Naive B cell (primary cell): ENCODE measurements at regions not wholly inside any gene's neighbourhood (a gene's known extent, or its start where the extent isn't known, plus 50 kb on each side); places are given as distances from the start of the nearest gene placed in this dataset.
"Not testable (repeated sequence)": the region's sequence is repeated elsewhere in the genome, so short reads cannot be mapped to it uniquely, and the experiment has no call there.

ENCODE experiments used
- ATAC-seq, 2 donors: fragments of 150-1000 bp; cut with Tn5 transposase; 2 replicates each; pipeline ENCODE4 v1.10.0; 2021; ENCODE audit warnings: low read depth in 2 of 2, mild to moderate bottlenecking in 2 of 2, moderate library complexity in 2 of 2
- DNase-seq: peaks from one replicate; pipeline ENCODE4 v3.0.0; 2022
- H3K27ac Mint-ChIP-seq, 6 donors: one replicate each; pipeline ENCODE4 v1.8.0; 2020 to 2022; ENCODE audit warnings: mild to moderate bottlenecking in 6 of 6, mixed read lengths in 6 of 6, moderate library complexity in 5 of 6, inconsistent platforms in 2 of 6
- H3K27me3 Mint-ChIP-seq, 3 donors: one replicate each; pipeline ENCODE4 v1.8.0; 2021 to 2022; ENCODE audit warnings: mixed read lengths in 3 of 3, mild to moderate bottlenecking in 1 of 3
- H3K36me3 Mint-ChIP-seq, 2 donors: one replicate each; pipeline ENCODE4 v1.8.0; 2020 to 2022; ENCODE audit warnings: mixed read lengths in 2 of 2, inconsistent platforms in 1 of 2, mild to moderate bottlenecking in 1 of 2
- H3K4me1 Mint-ChIP-seq, 3 donors: one replicate each; pipeline ENCODE4 v1.8.0; 2020 to 2022; ENCODE audit warnings: mixed read lengths in 3 of 3, inconsistent platforms in 1 of 3, mild to moderate bottlenecking in 1 of 3, moderate library complexity in 1 of 3
- H3K4me3 Mint-ChIP-seq, 8 donors: one replicate each; pipeline ENCODE4 v1.8.0; 2020 to 2022; ENCODE audit warnings: mild to moderate bottlenecking in 8 of 8, mixed read lengths in 8 of 8, moderate library complexity in 8 of 8, inconsistent platforms in 2 of 8
- H3K9me3 Mint-ChIP-seq, 7 donors: one replicate each; pipeline ENCODE4 v1.8.0; 2020 to 2022; ENCODE audit warnings: mixed read lengths in 7 of 7, mild to moderate bottlenecking in 5 of 7, inconsistent platforms in 2 of 7, moderate library complexity in 1 of 7

DNA sequence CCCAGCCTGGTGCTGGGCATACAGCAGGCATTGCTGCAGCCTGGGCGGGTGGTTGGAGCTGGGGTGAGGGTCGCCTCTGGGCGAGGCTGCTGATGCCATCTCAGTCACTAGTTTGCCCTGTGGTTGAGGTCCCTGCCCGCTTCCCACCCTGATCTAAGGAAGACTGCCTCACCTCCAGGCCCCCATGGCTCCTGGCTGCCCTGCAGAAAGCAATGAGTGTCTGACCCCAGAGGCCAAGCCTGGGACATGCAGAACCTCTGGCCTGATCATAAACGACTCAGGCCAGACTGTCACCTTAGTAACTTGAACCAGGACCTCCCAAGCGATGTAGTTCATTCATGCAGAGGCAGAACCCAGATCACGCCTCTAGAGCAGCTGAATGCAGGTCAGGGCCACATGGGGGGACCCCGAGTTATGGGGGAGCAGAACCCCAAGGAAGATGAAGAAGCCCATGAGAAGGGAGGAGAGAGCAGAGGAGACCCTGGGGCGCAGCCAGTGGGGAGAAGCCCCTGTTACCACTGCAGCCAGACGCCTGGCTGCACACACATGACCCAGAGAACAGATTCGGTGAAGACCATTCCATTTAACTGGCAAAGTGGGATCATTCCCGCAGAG is 213.9 kb downstream of the TBC1D2B start:
- Mint-ChIP-seq H3K4me3 (no peak overlapping the region), H3K36me3 (no peaks in the 10 kb centered on the region), H3K9me3 (no peaks in the 10 kb centered on the region), H3K27me3 (peaks cover 0 to 35% (median 31%) of the 10 kb centered on the region in 3 donors), H3K4me1 (peaks cover 0 to 3% (median 2%) of the 10 kb centered on the region in 3 donors), H3K27ac (no peak overlapping the region)
- ATAC-seq (no peak), DNase-seq (no peak)

DNA sequence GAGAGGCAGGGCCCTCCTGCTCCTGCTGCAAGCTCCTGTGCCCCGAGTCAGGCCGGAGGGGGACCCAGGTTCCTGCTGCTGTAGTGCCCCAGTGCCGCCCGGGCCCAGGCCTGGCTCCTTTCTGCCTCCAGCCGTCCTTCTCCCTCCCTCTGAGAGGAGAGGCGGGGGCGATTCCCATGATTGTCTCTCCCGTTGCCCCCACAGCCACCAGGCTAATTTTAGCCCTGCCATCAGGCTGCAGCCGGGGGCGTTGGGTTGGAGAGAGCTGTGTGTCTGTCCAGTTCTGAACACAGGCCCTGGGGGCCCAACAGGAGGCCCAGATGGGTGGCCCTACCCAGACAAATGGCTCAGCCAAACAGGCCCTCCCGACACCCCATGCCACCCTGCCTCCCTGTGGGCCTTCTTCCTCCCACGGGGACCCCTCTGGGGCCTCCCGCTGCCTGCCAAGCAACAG is 214.8 kb downstream of the TBC1D2B start:
- DNase-seq (no peak), ATAC-seq (no peak)
- Mint-ChIP-seq H3K4me3 (no peak overlapping the region), H3K27me3 (peaks cover 0 to 35% (median 31%) of the 10 kb centered on the region in 3 donors), H3K9me3 (no peaks in the 10 kb centered on the region), H3K4me1 (peaks cover 0 to 3% (median 2%) of the 10 kb centered on the region in 3 donors), H3K27ac (no peak overlapping the region), H3K36me3 (no peaks in the 10 kb centered on the region)

DNA sequence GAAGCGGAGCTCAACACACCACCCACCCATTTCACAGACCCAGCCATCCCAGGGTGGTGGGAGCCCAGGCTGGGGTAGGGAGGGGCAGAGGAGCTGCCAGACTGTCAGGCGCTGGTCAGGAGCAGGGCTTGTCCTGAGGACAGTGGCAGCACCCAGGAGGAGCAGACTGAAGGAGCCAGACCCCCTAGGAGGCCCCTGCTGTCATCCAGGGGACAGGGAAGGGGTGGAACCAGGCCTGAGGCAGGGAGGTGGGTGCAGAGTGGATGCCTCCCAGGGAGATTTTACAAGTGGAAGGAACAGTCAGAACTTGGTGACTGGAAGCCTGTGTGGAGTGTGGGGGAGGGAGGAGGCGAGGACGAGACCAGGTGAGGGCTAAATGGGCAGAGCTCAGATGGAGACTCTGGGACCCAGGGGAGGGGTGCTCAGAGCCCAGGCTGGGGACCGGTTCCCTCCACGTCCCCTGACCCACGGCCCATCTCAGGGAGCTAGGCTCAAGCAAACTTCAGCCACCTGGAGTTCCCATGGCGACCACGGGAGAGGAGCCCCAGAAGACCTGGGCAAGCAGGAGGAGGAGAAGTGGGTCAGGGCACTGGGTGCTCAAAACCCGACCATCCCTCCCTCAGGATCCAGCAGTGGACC is 215.4 kb downstream of the TBC1D2B start:
- not testable (repeated sequence) for DNase-seq, H3K27ac Mint-ChIP-seq, H3K36me3 Mint-ChIP-seq, H3K4me1 Mint-ChIP-seq, ATAC-seq, H3K9me3 Mint-ChIP-seq
- H3K27me3 Mint-ChIP-seq: peaks cover 0 to 34% (median 27%) of the 10 kb centered on the region in 3 donors
- H3K4me3 Mint-ChIP-seq: peak overlapping the region in 1 of 8 donors; percentile 47

DNA sequence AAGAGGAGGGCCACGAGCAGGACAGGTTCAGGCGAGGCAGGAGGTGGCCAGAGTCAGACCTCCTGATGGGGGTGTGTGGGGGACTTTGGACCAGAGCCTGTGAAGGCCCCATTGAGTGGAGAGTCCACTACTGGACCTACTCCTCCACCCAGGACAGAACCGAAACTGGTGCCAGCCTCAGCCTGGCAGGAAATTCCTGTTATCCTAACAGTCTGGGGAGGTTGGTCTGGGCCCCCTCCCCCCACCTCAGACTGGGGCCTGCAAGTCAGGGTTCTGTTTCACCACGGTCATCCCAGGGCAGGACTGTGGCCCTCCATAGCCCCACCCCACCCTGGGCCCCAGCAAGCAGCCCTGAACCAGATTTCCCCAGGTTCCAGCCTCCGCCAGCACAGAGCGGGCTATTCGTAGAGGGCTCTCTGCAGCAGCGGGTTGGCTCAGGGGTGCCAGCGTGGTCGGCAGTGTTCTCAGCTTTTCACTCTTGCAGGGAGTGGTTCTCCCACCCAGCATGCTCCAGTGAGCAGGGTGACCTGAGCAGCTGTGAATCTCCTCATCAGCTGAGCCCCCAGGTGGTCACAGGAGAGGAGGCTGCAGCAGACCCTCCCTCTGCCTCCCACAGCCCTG is 217.3 kb downstream of the TBC1D2B start:
- ATAC-seq (no peak), DNase-seq (no peak)
- H3K36me3 Mint-ChIP-seq: no peaks in the 10 kb centered on the region
- peaks cover 0 to 35% (median 22%) of the 10 kb centered on the region in 3 donors for H3K27me3 Mint-ChIP-seq
- no peaks in the 10 kb centered on the region for H3K9me3 Mint-ChIP-seq
- H3K27ac Mint-ChIP-seq: peak overlapping the region in 1 of 6 donors; percentile 54
- peak overlapping the region in 1 of 8 donors; percentile 82 for H3K4me3 Mint-ChIP-seq
- peaks cover 0 to 3% (median 2%) of the 10 kb centered on the region in 3 donors for H3K4me1 Mint-ChIP-seq

DNA sequence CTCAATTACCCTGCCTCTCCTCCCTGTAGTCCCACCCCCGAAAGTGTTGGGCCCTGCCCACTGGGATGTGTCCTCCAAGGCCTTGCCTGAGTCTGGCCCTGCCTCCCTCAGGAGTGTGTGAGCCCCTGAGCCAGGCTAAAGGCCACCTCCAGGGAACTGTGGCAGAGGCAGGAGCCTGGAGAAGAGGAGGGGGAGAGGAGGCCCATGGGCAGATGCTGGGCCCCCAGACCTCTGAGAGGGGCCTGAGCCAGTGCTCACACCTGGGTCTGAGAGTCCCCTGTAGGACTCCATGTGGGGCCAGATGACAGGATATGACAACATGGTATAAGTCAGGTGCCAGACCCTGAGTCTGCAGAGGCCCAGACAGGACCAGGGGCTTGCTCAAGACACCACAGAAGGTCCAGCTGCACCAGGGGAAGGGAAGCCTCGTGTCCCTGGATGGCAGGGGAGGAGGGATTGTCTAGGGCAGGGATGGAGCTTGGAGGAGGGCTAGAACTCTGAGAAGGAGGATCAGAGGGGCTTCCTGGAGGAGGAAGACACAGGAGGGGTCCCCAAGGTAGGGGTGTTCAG is 217.9 kb downstream of the TBC1D2B start:
- DNase-seq (no peak), ATAC-seq (no peak)
- peak overlapping the region in 1 of 6 donors; percentile 54 for H3K27ac Mint-ChIP-seq
- H3K9me3 Mint-ChIP-seq: no peaks in the 10 kb centered on the region
- peaks cover 0 to 3% (median 2%) of the 10 kb centered on the region in 3 donors for H3K4me1 Mint-ChIP-seq
- H3K4me3 Mint-ChIP-seq: peak overlapping the region in 1 of 8 donors; percentile 82
- no peaks in the 10 kb centered on the region for H3K36me3 Mint-ChIP-seq
- H3K27me3 Mint-ChIP-seq: peaks cover 0 to 39% (median 22%) of the 10 kb centered on the region in 3 donors

DNA sequence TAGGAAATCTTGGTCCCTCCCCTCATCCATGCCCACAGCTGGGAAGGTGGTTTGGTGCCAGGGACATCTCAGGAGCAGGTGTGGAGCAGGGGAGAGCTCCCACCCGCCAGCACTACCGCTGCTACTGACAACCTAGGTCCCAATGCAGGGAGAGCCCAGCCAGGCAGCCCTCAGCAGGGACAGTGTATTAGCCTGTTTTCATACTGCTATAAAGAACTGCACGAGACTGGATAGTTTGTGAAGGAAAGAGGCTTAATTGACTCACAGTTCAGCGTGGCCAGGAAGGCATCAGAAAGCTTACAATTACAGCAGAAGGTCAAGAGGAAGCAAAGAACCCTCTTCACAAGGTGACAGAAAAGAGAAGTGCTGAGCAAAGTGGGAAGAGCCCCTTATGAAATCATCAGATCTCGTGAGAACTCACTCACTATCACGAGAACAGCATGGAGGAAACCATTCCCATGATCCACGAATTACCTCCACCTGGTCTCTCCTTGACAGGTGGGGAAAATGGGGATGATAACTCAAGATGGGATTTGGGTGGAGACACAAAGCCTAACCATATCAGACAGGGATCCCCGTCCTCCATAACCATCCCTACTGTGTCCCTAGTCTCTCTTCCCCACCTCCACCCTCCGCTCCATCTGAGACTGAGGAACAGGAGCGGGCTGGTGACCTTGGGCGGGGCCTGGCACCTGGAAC is 218.6 kb downstream of the TBC1D2B start:
- Mint-ChIP-seq H3K4me3 (no peak overlapping the region), H3K36me3 (no peaks in the 10 kb centered on the region), H3K4me1 (peaks cover 0 to 3% (median 2%) of the 10 kb centered on the region in 3 donors), H3K27ac (peak overlapping the region in 2 of 6 donors; percentile 14 to 77), H3K27me3 (peaks cover 0 to 35% (median 18%) of the 10 kb centered on the region in 3 donors), H3K9me3 (no peaks in the 10 kb centered on the region)
- DNase-seq (no peak), ATAC-seq (no peak)

DNA sequence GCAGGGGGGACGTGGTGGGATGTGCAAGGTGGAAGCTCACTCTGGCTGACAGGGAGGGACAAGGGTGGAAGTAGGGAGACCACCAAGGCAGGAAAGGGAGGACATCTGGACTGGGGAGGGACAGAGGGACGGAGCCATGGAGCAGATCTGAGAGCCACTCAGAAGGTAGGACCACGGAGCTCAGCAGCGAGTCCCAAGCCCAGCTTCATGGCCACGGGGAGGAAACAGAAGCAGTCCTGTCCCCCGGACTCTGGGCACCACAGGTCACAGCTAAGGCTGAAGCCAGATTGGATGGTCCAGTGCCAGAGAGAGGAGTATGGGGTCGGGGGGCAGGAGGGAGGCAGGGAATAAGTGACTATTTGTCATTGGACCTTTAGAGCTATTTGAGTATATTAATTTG is 220.1 kb downstream of the TBC1D2B start:
- DNase-seq (no peak), ATAC-seq (no peak)
- Mint-ChIP-seq H3K9me3 (no peaks in the 10 kb centered on the region), H3K36me3 (no peaks in the 10 kb centered on the region), H3K4me3 (peak overlapping the region in 1 of 8 donors; percentile 52), H3K27ac (no peak overlapping the region), H3K27me3 (peaks cover 8 to 28% (median 13%) of the 10 kb centered on the region in 3 donors), H3K4me1 (peaks cover 0 to 3% (median 2%) of the 10 kb centered on the region in 3 donors)

DNA sequence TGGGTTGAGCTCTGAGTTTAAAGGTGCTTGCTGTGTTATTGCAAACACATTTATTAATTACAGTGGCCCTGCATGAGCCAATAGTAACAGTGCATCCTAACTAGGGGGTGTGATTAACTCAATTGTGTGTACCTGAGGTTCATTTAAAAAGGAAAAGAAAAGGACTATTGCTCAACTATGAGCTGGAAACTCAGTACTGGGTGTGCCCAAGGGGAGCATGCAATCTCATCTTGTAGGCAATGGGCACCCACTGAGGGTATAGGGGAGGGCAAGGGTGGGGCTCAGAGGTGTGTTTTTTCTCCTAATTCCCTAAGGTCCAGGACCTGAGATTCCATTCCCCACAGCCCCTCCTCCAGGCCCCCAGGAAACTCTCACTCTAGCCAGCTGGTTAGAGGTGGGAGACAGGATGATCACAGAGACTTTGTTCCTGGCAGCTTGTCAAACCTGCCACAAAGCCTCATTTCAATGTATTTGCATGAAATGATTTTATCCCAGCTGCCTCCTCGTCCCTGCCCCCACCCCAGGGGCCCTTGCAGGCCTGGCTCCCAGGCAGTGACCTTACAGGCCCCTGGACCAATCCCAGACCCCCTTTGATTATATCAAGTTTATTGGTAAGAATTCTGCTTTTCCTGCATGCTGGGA is 220.7 kb downstream of the TBC1D2B start:
- Mint-ChIP-seq H3K4me1 (peaks cover 0 to 3% (median 2%) of the 10 kb centered on the region in 3 donors), H3K36me3 (no peaks in the 10 kb centered on the region), H3K9me3 (no peaks in the 10 kb centered on the region), H3K4me3 (peak overlapping the region in 1 of 8 donors; percentile 52), H3K27ac (peak overlapping the region in 1 of 6 donors; percentile 22), H3K27me3 (peaks cover 8 to 30% (median 15%) of the 10 kb centered on the region in 3 donors)
- ATAC-seq (no peak), DNase-seq (no peak)

DNA sequence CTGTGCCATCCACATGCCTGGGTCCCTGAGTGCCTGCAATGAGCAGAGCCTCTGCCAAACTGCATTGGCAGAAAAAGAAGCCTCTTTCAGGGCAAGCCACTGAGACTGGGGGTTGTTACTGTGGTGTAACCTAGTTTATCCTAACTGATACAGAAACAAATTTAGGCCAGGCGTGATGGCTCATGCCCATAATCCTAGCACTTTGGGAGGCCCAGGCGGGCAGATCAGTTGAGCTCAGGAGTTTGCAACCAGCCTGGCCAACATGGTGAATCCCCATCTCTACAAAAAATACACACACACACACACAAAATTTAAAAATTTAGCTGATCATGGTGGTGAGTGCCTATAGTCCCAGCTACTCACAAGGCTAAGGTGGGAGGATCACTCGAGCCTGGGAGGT is 221.6 kb downstream of the TBC1D2B start:
- Mint-ChIP-seq H3K9me3 (peaks cover 0 to 2% (median 0%) of the 10 kb centered on the region in 7 donors), H3K27ac (no peak overlapping the region), H3K4me3 (no peak overlapping the region), H3K36me3 (no peaks in the 10 kb centered on the region), H3K27me3 (peaks cover 12 to 37% (median 20%) of the 10 kb centered on the region in 3 donors), H3K4me1 (peaks cover 0 to 3% (median 2%) of the 10 kb centered on the region in 3 donors)
- ATAC-seq (no peak), DNase-seq (no peak)

DNA sequence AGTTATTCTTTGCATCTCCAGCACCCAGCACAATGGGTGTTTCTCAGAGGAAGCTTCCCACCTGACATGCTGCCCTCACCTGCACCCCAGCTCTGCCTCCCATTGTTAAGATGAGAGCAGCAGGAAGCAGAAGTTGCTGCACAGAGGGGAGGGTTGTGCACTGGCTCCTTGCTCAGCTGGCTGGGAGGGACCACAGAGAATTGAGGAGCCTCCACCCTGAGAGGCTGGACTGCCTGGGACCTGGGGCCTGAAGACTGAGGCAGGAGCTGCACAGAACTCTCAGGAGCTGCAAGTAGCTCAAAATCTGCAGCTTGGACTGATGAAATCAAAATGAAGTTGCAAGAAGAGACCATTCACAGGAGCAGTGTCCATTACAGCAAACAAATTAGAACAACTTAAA is 222.3 kb upstream of the LINGO1 start:
- Mint-ChIP-seq H3K36me3 (peaks cover 3 to 4% of the 10 kb centered on the region in 2 donors), H3K9me3 (peaks cover 0 to 11% (median 3%) of the 10 kb centered on the region in 7 donors), H3K4me3 (no peak overlapping the region), H3K27me3 (peaks cover 15 to 46% (median 24%) of the 10 kb centered on the region in 3 donors), H3K27ac (no peak overlapping the region), H3K4me1 (peaks cover 0 to 3% (median 2%) of the 10 kb centered on the region in 3 donors)
- ATAC-seq (no peak), DNase-seq (no peak)

DNA sequence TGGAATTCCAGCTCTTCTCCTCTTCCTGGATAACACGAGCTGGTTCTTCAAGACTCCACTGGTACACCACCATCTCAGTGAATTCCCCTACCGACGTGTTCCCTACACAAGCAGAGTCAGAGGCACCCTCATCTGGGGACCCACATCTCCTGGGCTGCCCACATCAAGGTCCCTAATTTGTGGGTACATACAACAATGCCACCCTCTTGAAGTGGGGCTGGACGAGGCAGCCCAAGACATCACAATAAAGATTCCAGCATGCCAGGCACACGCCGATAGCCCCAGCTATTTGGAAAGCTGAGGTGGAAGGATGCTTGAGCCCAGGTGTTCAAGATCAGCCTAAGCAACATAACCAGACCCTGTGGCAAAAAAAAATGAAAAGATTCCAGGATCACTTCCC is 221.2 kb upstream of the LINGO1 start:
- Mint-ChIP-seq H3K9me3 (peaks cover 0 to 14% (median 4%) of the 10 kb centered on the region in 7 donors), H3K4me3 (no peak overlapping the region), H3K27ac (no peak overlapping the region), H3K27me3 (peaks cover 19 to 48% (median 31%) of the 10 kb centered on the region in 3 donors), H3K4me1 (peaks cover 0 to 2% (median 0%) of the 10 kb centered on the region in 3 donors), H3K36me3 (peaks cover 5 to 8% of the 10 kb centered on the region in 2 donors)
- ATAC-seq (no peak), DNase-seq (no peak)

DNA sequence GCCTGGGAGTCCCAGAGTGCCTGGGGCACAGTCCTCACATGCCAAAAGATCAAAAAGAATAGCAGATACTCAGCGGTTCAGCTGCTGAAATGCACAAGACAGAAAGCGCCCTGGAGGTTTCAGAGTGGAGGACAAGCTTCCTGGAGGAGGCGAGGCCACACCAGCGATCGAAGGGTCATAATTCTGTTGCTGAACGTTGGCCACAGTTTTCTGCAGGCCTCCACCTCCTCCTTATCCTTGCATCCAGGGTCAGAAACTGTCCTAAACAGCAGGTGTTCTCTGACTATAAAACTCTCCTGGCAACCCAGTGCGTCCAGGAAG is 220.3 kb upstream of the LINGO1 start:
- peaks cover 5 to 8% of the 10 kb centered on the region in 2 donors for H3K36me3 Mint-ChIP-seq
- no peak for ATAC-seq
- H3K4me1 Mint-ChIP-seq: no peaks in the 10 kb centered on the region
- no peak overlapping the region for H3K27ac Mint-ChIP-seq
- peaks cover 22 to 52% (median 39%) of the 10 kb centered on the region in 3 donors for H3K27me3 Mint-ChIP-seq
- no peak overlapping the region for H3K4me3 Mint-ChIP-seq
- no peak for DNase-seq
- peaks cover 0 to 14% (median 4%) of the 10 kb centered on the region in 7 donors for H3K9me3 Mint-ChIP-seq
